ENCODE measurements at regions not wholly inside any gene's neighbourhood (a gene's known extent, or its start where the extent isn't known, plus 50 kb on each side); places are given as distances from the start of the nearest gene placed in this dataset.

DNA sequence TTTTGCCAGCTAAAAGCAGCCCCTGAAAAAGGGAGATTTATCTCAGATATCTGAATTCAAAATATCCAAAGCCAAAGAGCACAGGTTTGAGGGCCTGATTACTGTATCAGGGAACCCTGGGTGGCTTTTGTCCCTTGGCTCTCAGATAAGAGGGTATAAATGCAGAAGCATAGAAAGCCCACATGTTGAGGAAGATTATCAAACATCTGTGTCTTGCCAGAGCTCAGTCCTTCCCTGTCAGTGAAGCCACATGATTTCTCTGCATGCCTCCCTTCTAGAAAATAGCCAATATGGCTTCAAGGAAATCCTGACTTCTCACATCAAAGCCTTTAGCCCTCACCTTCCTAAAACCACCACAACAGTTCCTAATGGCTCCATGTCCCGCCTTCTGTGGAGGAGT is 408.0 kb upstream of the DMAC1 start:
- TF ChIP-seq POLR2A (IDR thresholded peaks at IDR 0.05) (no peak), CTCF (IDR thresholded peaks at IDR 0.05 in 4 of 5, conservative IDR thresholded peaks at IDR 0.05 in 1 of 5) (no peak)
- intact Hi-C loops (cut with DNase I; ENCODE audit: low total_unique reads) (no loop called here), in situ Hi-C loops (cut with MboI; ENCODE audit: low sequenced_read_pairs in 4 of 4) (no loop called here)
- no peaks in the 10 kb centered on the region for H3K36me3 ChIP-seq
- H3K27me3 ChIP-seq, result no peaks in the 10 kb centered on the region
- no peak overlapping the region for H3K27ac ChIP-seq
- no peak for DNase-seq
- no peaks in the 10 kb centered on the region for H3K4me1 ChIP-seq
- no peaks in the 10 kb centered on the region for H3K9me3 ChIP-seq
- no peak for ATAC-seq
- H3K4me3 ChIP-seq, result no peak overlapping the region

DNA sequence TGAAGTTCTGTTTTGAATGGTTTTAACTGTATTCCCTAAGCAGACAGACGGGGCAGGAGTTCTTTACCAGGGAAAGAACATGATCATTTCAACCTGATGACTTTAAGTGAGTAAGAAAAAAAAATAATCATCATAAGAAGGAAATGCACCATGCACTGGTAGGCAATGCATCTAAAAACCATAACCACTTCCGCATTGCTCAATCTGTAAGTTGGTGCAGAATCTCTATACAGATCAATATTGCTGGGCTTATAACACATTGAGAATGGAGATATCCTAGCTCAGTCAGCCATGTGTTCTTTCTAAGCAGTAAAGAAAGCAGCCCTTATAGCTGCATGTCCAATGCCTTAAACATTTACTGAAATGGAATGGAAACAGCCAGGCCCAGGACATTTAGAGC is 407.1 kb upstream of the DMAC1 start:
- H3K4me1 ChIP-seq, result no peaks in the 10 kb centered on the region
- no peaks in the 10 kb centered on the region for H3K36me3 ChIP-seq
- in situ Hi-C loops (cut with MboI; ENCODE audit: low sequenced_read_pairs in 4 of 4) (no loop called here), intact Hi-C loops (cut with DNase I; ENCODE audit: low total_unique reads) (no loop called here)
- no peak for ATAC-seq
- H3K27me3 ChIP-seq, result no peaks in the 10 kb centered on the region
- H3K4me3 ChIP-seq, result no peak overlapping the region
- H3K27ac ChIP-seq, result no peak overlapping the region
- DNase-seq, result no peak
- TF ChIP-seq POLR2A (IDR thresholded peaks at IDR 0.05), result no peak
- TF ChIP-seq CTCF (IDR thresholded peaks at IDR 0.05 in 4 of 5, conservative IDR thresholded peaks at IDR 0.05 in 1 of 5), result no peak
- H3K9me3 ChIP-seq, result no peaks in the 10 kb centered on the region

DNA sequence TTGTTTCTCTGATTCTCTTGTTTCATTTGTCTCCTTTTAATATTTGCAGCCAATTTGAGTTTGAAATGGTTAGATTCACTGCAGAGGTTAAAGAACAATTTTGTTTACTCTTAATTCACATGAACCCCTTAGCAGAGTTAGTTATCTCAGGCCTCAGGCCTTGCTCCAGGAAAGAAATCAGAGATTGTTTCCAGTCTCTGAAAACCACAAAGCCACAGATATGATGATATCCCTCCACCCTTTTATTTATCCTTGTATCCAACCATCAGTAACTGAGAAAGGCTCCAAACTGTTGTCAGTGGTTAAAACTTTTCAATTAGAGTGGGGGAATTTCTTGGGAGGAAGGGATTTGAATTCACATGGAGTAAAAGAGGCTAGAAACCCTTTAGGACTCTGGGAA is 406.0 kb upstream of the DMAC1 start:
- TF ChIP-seq CTCF (IDR thresholded peaks at IDR 0.05 in 4 of 5, conservative IDR thresholded peaks at IDR 0.05 in 1 of 5), result no peak
- no peak for TF ChIP-seq POLR2A (IDR thresholded peaks at IDR 0.05)
- Histone ChIP-seq H3K4me3 (no peak overlapping the region), H3K27ac (no peak overlapping the region), H3K27me3 (no peaks in the 10 kb centered on the region), H3K9me3 (no peaks in the 10 kb centered on the region), H3K36me3 (no peaks in the 10 kb centered on the region), H3K4me1 (no peaks in the 10 kb centered on the region)
- in situ Hi-C loops (cut with MboI; ENCODE audit: low sequenced_read_pairs in 4 of 4), result no loop called here
- intact Hi-C loops (cut with DNase I; ENCODE audit: low total_unique reads), result no loop called here
- no peak for DNase-seq
- ATAC-seq, result no peak

- no peak overlapping the region for H3K27ac ChIP-seq
- ATAC-seq, result no peak
- H3K36me3 ChIP-seq, result no peaks in the 10 kb centered on the region
- TF ChIP-seq POLR2A (IDR thresholded peaks at IDR 0.05) (no peak), CTCF (IDR thresholded peaks at IDR 0.05 in 4 of 5, conservative IDR thresholded peaks at IDR 0.05 in 1 of 5) (no peak)
- no peak overlapping the region for H3K4me3 ChIP-seq
- intact Hi-C loops (cut with DNase I; ENCODE audit: low total_unique reads) (no loop called here), in situ Hi-C loops (cut with MboI; ENCODE audit: low sequenced_read_pairs in 4 of 4) (loop anchor here in 1 of 4 donors (10.0 kb wide), 1 partner anchor 65 kb away; no protein-coding TSS in a partner anchor)
- H3K27me3 ChIP-seq, result no peaks in the 10 kb centered on the region
- no peaks in the 10 kb centered on the region for H3K9me3 ChIP-seq
- no peaks in the 10 kb centered on the region for H3K4me1 ChIP-seq
- no peak for DNase-seq
Measured at GRCh38 chr9:8189881-8190280, 390.3 kb upstream of the DMAC1 start.

DNA sequence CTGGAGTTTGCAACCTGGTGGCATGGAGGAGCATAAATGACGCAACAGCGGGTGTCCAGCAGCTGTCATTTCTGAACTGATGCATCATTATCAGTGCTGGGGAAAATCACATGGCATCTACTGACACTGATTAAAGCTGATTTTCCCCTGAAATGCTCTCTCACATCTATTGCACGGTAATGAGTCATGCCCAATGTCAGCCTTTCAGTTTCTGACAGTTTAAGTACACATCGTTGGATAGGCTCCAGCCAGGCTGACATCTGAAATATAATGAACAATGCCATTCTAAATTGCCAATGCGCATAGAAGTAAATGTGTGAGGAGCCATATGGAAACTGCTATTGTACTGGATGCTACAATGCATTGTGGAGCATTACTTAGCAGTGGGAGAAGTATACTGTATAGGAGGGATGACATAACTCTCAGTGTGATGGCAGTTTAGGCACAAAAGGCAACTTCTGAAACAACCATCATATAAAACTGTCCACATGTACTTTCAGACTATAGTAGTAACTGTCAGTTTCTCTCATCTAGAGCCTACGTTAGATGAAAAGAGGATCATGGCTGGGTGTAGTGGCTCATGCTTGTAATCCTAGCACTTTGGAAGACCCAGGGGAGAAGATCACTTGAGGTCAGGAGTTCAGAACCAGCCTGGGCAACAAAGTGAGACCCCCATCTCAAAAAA is 389.3 kb upstream of the DMAC1 start:
- Histone ChIP-seq H3K36me3 (no peaks in the 10 kb centered on the region), H3K27me3 (no peaks in the 10 kb centered on the region), H3K9me3 (no peaks in the 10 kb centered on the region), H3K27ac (no peak overlapping the region), H3K4me1 (no peaks in the 10 kb centered on the region), H3K4me3 (no peak overlapping the region)
- intact Hi-C loops (cut with DNase I; ENCODE audit: low total_unique reads), result no loop called here
- no peak for TF ChIP-seq POLR2A (IDR thresholded peaks at IDR 0.05)
- no peak for TF ChIP-seq CTCF (IDR thresholded peaks at IDR 0.05 in 4 of 5, conservative IDR thresholded peaks at IDR 0.05 in 1 of 5)
- DNase-seq, result no peak
- no peak for ATAC-seq
- in situ Hi-C loops (cut with MboI; ENCODE audit: low sequenced_read_pairs in 4 of 4), result no loop called here

Data from gastrocnemius medialis (tissue), 4 donors.